Urothelium cell line (cell line): ENCODE measurements at regions not wholly inside any gene's neighbourhood (a gene's known extent, or its start where the extent isn't known, plus 50 kb on each side); places are given as distances from the start of the nearest gene placed in this dataset.
"Not testable (repeated sequence)": the region's sequence is repeated elsewhere in the genome, so short reads cannot be mapped to it uniquely, and the experiment has no call there.

Experiments
- DNase-seq: peaks from one replicate; pipeline ENCODE4 v3.0.0; 2011; ENCODE audit warnings: low spot score, mixed read lengths
- FAIRE-seq: peaks from 2 replicates; lab custom pipeline; 2011; peaks lifted over from hg19 to GRCh38; lab: Jason Lieb, UNC

- not testable (repeated sequence) for FAIRE-seq, DNase-seq
Measured at GRCh38 chr18:8531084-8531483, 78.2 kb upstream of the RAB12 start.

DNA sequence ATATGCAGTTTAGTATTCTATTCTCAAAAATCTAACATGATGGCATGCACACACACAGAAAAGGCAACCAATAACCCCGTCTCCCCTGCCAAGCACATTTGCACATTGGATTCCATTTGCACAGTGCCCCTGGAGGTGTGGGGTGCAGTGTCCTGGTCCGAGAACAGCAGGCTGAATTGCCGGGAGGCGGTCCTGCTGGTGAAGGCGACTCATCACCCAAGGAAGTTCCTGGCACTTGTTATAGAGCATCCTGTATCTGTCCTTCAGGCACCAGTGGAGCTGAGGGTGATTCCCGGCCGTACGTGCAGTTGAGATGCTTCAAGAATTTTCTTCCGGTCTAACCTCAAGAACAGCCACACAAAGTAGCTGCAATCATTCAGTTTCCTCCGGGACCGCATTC, 73.0 kb upstream of the RAB12 start:
- peak; percentile 47 for DNase-seq
- no peak for FAIRE-seq

GRCh38 chr18:8536922-8537321, 72.3 kb upstream of the RAB12 start:
- FAIRE-seq (no peak), DNase-seq (no peak)

GRCh38 chr18:8537400-8537799, 71.8 kb upstream of the RAB12 start:
- FAIRE-seq, result no peak
- DNase-seq, result no peak

DNA sequence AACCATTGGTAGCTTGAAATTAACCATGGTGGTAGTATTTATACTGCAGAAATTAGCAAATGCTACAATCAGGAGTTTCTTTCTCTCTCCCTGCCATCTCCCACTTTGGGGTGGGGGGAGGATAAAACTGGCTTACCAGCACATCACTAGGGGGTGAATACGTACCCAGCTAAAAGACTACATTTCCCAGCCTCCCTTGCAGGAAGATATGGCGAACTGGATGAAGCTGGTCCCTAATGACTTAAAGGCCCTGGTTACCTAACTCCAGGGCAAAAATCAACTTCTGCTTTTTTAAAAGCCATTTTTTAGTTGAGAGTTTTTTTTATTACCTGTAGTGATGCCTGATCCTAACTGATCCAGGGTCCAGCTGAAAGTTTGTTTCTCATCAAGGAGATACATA, 70.3 kb upstream of the RAB12 start:
- FAIRE-seq (no peak), DNase-seq (no peak)

GRCh38 chr18:8546677-8547076, 62.6 kb upstream of the RAB12 start:
- FAIRE-seq, result peak; percentile 17

DNA sequence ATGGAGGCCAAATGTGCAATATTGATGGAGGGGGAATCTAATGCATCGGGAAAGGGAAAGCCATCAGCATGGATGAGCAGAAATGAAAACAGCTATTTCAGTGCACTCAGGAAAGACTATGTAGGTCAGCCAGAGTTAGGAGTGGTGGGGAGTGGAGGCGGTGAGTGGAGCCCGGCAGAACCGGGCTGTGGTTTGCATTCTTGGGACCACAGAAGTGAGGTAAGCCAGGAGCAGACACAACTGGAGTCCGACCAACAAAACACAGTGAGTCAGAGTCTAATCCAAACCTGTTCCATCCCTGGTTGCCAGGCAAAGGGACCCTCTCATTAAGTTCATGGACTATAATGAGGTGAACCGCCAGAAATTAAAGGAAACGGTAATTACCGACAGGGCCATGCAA, 61.1 kb upstream of the RAB12 start:
- DNase-seq, result peak; percentile 97
- FAIRE-seq, result peak; percentile 98

More at GRCh38 chr18:8546677-8547076, 62.6 kb upstream of the RAB12 start:
- no peak for DNase-seq

- no peak for DNase-seq
- FAIRE-seq, result no peak
Measured at GRCh38 chr18:8549254-8549757, 59.9 kb upstream of the RAB12 start.

DNA sequence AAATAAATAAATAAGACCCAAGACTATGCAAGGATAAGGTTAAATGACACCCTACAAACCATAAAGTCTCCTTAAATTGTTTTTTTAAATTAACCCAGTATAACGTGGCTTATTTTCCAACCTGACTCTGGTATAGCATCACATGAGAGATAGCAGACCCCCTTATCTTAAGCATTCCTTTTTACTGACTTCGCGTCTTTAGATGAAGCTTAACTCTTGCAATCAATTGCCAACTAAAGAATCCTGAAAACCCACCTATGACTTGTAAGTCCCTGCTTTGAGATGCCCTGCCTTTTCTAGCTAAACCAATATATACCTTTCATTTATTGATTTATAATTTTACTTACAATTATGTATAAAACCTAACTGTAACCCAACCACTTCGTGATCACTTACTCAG, 57.1 kb upstream of the RAB12 start:
- DNase-seq, result no peak
- FAIRE-seq, result no peak

GRCh38 chr18:8554354-8554753, 54.9 kb upstream of the RAB12 start:
- no peak for DNase-seq
- FAIRE-seq, result no peak

DNA sequence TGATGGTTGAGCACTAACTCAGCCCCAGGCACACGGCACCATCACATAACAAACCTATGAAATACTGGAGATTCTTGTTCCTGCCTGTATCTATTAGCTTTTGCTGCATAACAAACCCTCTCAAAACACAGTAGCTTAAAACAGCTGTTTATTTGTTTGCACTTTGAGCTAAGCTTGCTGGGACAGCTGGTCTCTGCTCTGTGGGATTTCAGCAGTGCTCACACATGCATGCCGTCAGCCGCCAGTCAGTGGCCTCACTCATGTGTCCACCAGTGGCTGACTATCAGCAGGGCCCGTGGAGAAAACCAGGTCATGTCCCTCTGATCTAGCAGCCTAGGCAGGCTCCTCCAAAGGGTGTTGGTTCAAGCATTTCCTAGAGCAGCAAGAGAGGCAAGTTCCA, 52.8 kb upstream of the RAB12 start:
- FAIRE-seq (no peak), DNase-seq (no peak)
